Keratinocyte (primary cell): ENCODE measurements at regions not wholly inside any gene's neighbourhood (a gene's known extent, or its start where the extent isn't known, plus 50 kb on each side); places are given as distances from the start of the nearest gene placed in this dataset.

ENCODE experiments used
- EZH2 ChIP-seq: IDR thresholded peaks from one replicate; pipeline ENCODE4 v1.6.1; 2012; ENCODE audit warnings: inconsistent platforms, mild to moderate bottlenecking, low read length, moderate library complexity
- TF ChIP-seq, protein P1 (sequence below), 3 experiments: IDR thresholded peaks in 1 of 3; conservative IDR thresholded peaks in 1 of 3; optimal IDR thresholded peaks in 1 of 3; 2 replicates in 2 of 3; 3 replicates in 1 of 3; pipeline versions ENCODE3 to v1.5.1; 2011; ENCODE audit warnings: low read length in 3 of 3, mild to moderate bottlenecking in 3 of 3, moderate library complexity in 2 of 3, control low read depth in 1 of 3, inconsistent platforms in 1 of 3; ENCODE audit not compliant: insufficient read depth in 2 of 3; ENCODE audit errors: extremely low read depth in 1 of 3

DNA sequence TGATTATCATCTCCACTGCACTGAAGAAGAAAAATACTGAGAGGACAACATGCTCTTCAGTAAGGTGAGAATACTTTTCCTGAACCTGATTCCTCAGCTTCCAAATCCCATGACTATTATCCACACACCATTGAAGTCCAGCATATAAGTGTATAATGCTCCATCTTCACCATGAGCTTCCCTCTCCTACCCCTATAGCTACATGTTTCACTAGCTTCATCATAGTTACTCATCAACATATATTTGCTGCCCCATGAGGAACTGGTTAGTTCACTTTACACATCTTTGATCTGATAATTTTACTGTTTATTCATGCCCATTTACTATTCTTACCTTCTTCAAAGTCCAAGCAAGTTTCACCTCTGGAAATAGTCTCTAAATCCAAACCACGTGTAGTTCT, 908.5 kb upstream of the SEMA6D start:
- TF ChIP-seq, protein P1, sequence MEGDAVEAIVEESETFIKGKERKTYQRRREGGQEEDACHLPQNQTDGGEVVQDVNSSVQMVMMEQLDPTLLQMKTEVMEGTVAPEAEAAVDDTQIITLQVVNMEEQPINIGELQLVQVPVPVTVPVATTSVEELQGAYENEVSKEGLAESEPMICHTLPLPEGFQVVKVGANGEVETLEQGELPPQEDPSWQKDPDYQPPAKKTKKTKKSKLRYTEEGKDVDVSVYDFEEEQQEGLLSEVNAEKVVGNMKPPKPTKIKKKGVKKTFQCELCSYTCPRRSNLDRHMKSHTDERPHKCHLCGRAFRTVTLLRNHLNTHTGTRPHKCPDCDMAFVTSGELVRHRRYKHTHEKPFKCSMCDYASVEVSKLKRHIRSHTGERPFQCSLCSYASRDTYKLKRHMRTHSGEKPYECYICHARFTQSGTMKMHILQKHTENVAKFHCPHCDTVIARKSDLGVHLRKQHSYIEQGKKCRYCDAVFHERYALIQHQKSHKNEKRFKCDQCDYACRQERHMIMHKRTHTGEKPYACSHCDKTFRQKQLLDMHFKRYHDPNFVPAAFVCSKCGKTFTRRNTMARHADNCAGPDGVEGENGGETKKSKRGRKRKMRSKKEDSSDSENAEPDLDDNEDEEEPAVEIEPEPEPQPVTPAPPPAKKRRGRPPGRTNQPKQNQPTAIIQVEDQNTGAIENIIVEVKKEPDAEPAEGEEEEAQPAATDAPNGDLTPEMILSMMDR (optimal IDR thresholded peaks at IDR 0.05 in 1 of 3, IDR thresholded peaks at IDR 0.05 in 1 of 3, conservative IDR thresholded peaks at IDR 0.05 in 1 of 3; ENCODE audit: extremely low read depth in 1 of 3, insufficient read depth in 2 of 3, low read length in 3 of 3) = no peak
- TF ChIP-seq EZH2 = no peak
